GM12874 (cell line): ENCODE measurements at regions not wholly inside any gene's neighbourhood (a gene's known extent, or its start where the extent isn't known, plus 50 kb on each side); places are given as distances from the start of the nearest gene placed in this dataset.

Experiments
- TF ChIP-seq, protein P1 (sequence below): IDR thresholded peaks from 2 replicates; pipeline ENCODE4 v1.5.1; 2011; ENCODE audit warnings: low read depth, mild to moderate bottlenecking, control low read depth, low read length, moderate library complexity; ENCODE audit not compliant: insufficient read depth

DNA sequence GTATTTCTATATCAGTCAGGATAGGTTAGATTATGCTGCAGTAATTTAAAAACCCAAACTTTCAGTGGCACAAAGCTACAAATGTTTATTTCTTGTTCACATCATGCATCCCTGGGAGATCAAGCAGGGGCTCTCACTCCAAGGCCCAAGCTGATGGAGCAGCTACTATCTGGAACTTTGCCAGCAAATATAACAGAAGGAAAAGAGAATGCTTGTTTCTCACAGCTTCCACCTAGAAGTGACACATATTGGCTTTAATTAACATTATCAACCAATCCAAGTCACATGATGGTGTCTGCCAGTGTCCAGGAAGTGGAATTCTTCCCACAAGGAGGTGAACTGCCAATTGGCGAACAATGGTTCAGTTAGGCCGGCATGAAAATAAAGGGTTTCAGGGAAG lies 306.9 kb downstream of the BCL11A start:
- TF ChIP-seq, protein P1, sequence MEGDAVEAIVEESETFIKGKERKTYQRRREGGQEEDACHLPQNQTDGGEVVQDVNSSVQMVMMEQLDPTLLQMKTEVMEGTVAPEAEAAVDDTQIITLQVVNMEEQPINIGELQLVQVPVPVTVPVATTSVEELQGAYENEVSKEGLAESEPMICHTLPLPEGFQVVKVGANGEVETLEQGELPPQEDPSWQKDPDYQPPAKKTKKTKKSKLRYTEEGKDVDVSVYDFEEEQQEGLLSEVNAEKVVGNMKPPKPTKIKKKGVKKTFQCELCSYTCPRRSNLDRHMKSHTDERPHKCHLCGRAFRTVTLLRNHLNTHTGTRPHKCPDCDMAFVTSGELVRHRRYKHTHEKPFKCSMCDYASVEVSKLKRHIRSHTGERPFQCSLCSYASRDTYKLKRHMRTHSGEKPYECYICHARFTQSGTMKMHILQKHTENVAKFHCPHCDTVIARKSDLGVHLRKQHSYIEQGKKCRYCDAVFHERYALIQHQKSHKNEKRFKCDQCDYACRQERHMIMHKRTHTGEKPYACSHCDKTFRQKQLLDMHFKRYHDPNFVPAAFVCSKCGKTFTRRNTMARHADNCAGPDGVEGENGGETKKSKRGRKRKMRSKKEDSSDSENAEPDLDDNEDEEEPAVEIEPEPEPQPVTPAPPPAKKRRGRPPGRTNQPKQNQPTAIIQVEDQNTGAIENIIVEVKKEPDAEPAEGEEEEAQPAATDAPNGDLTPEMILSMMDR = no peak

DNA sequence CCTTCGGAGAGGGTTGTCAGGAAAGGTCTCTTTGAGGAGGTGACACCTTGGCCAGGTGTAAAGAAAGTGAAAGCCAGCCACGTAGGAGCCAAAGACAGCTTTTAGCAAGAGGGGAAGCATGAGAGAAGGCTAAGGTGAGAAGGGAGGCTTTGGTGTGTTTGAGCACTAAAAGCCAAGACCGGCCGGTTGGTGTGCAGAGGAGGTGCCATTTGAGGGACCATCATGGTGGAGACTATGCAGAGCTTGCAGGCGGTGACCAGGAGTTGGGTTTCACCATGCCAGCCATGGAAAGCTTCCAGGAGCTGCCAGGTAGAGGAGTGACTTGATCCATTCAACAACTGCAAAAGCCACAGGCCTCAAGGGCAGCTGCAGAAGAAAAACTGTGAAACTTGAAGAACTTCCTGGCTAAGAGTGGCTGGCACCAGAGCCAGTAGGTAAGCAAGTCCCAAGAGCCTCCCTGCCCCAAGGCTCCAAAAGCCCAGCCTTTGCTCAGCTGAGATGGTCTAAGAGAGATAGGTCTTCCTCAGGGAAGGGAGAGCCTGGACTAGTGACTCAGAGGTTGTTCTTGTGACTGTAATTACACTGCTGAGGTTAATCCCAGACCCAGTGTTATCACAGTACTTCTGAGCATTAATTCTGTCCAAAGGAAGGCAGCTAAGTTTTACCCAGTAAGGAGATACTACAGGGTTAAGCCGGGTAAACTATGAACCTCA lies 319.0 kb downstream of the BCL11A start:
- TF ChIP-seq, protein P1 = no peak

DNA sequence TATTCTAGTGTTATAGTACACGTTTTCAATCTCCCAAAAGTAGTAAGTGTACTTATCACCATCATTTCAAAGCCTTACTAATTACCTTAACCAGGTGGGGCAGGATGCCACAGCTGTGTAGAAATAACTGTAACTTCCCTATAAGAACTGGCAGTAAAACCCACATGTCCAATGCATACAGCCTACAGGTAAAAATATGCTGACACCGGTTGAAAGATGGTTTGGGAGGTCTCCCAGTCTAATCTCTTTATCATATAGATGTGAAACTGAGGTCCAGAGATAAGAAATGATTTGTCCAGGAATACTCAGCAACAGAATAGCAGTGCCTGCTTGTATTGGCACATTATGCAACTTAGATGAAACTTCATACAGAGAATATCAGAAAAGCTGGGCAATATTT lies 322.9 kb downstream of the BCL11A start:
- TF ChIP-seq, protein P1 = no peak

DNA sequence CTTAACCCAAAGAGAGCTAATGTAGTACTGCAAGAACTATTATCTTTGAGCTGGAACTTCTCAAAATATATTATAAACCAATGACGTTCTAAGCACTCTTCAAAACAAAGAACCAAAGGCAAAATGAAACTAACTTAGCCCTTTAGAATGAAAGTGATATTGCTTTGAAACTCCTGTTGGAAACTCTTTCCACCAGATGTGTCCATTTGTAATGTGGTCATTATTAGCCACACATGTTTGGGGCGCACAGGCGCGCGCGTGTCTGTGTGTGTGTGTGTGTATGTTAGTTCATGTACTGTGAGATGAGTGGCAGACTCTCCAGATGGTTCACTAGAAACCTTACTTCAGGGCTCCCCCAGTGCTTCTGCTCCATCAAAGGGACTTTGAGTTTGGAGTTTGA lies 323.4 kb downstream of the BCL11A start:
- TF ChIP-seq, protein P1 = no peak

DNA sequence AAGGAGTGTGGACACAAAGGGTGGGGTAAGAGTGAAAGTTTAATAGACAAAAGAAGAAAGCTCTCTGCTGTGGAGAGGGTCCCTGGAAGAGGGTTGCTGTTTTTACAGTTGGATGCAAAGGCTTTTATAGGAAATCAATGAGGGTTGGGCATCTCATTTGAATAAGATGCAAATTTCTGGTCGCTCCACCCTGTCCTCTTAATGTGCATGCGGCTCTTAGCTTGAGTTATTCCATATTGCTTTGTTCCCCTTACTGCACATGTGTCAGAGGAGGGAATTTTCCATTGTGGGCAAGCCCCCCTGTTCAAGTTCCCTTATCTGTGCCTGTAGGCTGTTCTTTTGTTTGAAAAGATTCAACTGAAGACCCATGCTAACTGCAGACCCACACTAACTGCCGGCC lies 326.5 kb downstream of the BCL11A start:
- TF ChIP-seq, protein P1 = no peak

DNA sequence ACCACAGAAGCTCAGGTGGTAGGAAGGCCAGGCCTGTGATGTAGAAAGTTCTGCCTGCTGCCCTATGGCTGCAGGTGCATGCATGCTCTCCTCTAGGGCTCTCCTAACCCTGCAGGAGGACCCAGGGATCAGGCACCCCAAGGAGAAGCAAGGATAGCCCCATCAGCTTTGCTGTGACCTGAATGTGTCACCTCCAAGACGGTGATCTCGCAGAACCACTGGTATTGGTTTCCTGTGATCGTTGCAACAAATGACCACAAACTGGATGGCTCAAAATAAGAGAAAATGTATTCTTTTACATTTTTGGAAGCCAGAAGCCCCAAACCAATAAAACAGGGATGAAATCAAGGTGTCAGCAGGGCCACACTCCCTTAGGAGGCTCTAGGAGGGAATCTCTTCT lies 327.3 kb downstream of the BCL11A start:
- TF ChIP-seq, protein P1 = no peak

DNA sequence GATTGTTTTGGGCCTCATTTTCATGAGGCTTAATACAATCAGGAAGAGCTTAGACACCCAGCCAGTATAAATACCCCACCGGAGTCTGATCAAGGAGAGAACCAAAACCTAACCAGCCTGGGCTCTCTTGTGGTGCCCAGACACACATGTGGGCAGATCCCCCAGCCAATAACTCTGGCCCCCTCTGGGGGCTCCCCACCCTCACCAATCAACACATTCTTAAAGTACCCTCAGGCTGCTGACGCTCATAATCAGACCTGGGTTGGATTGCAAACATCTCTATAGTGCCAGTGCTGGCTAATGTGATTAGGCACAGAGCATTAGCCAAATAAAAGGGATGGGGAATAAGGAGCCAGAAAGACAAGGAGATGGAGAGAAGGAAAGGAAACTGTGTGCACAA lies 329.6 kb downstream of the BCL11A start:
- TF ChIP-seq, protein P1 = no peak

DNA sequence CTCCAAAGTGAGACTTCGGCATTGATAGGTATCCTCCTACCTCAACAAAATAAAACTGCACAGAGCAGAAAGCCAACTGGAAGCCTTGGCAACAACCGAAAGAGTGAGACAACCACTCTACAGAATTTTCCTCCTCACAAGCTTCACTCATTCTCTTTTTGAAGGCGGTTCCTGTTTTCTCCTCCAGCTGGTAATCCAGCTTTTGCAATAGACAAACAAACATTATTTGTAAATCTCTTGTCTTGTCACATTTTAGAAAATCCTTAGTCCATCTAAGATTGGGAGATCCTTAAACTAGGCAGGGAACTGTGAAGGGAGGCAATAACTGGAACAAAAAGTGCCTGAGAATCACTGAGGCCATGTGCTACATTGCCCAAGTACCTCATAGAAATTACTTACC lies 332.4 kb downstream of the BCL11A start:
- TF ChIP-seq, protein P1 = no peak
